ENCODE measurements at regions not wholly inside any gene's neighbourhood (a gene's known extent, or its start where the extent isn't known, plus 50 kb on each side); places are given as distances from the start of the nearest gene placed in this dataset.

- TF ChIP-seq CTCF (IDR thresholded peaks at IDR 0.05) (no peak), POLR2AphosphoS5 (IDR thresholded peaks at IDR 0.05) (no peak)
These were observed 690.2 kb downstream of the FAT4 start for GRCh38 chr4:126004941-126005340.
